NOMO-1 treated with dmso at 0.1 percent for 144 hours (cell line): ENCODE measurements at regions not wholly inside any gene's neighbourhood (a gene's known extent, or its start where the extent isn't known, plus 50 kb on each side); places are given as distances from the start of the nearest gene placed in this dataset.

Experiments
- DNase-seq: peaks from one replicate; lab custom pipeline; 2025; ENCODE audit not compliant: unreplicated experiment; lab: John Stamatoyannopoulos, UW

- no peak for DNase-seq
Observed at GRCh38 chr5:125778791-125779190, 644.4 kb upstream of the GRAMD2B start.

GRCh38 chr5:125785407-125785806, 637.8 kb upstream of the GRAMD2B start:
- DNase-seq: no peak

- no peak for DNase-seq
Observed at GRCh38 chr5:125786021-125786420, 637.2 kb upstream of the GRAMD2B start.

- no peak for DNase-seq
Observed at GRCh38 chr5:125793470-125793869, 629.7 kb upstream of the GRAMD2B start.

- no peak for DNase-seq
Observed at GRCh38 chr5:125794922-125795321, 628.3 kb upstream of the GRAMD2B start.

GRCh38 chr5:125798307-125798706, 624.9 kb upstream of the GRAMD2B start:
- DNase-seq: no peak

- DNase-seq: no peak
Observed at GRCh38 chr5:125812651-125813050, 610.6 kb upstream of the GRAMD2B start.

GRCh38 chr5:125813221-125813974, 609.8 kb upstream of the GRAMD2B start:
- no peak for DNase-seq

GRCh38 chr5:125814119-125814518, 609.1 kb upstream of the GRAMD2B start:
- DNase-seq: no peak

GRCh38 chr5:125823572-125823971, 599.6 kb upstream of the GRAMD2B start:
- DNase-seq: no peak

GRCh38 chr5:125826214-125826613, 597.0 kb upstream of the GRAMD2B start:
- DNase-seq: no peak

- DNase-seq: no peak
Observed at GRCh38 chr5:125829349-125829748, 593.9 kb upstream of the GRAMD2B start.

- DNase-seq: no peak
Observed at GRCh38 chr5:125833398-125833797, 589.8 kb upstream of the GRAMD2B start.

GRCh38 chr5:125834438-125835115, 588.6 kb upstream of the GRAMD2B start:
- no peak for DNase-seq

- DNase-seq: no peak
Observed at GRCh38 chr5:125835293-125836172, 587.7 kb upstream of the GRAMD2B start.

- no peak for DNase-seq
Observed at GRCh38 chr5:125836256-125836655, 587.0 kb upstream of the GRAMD2B start.

GRCh38 chr5:125837866-125838265, 585.3 kb upstream of the GRAMD2B start:
- DNase-seq: no peak

- no peak for DNase-seq
Observed at GRCh38 chr5:125847561-125847960, 575.6 kb upstream of the GRAMD2B start.

- DNase-seq: no peak
Observed at GRCh38 chr5:125848751-125849150, 574.5 kb upstream of the GRAMD2B start.

- DNase-seq: no peak
Observed at GRCh38 chr5:125856949-125857348, 566.3 kb upstream of the GRAMD2B start.

GRCh38 chr5:125863579-125863978, 559.6 kb upstream of the GRAMD2B start:
- DNase-seq: no peak
